Endothelial cell of umbilical vein (primary cell): ENCODE measurements at regions not wholly inside any gene's neighbourhood (a gene's known extent, or its start where the extent isn't known, plus 50 kb on each side); places are given as distances from the start of the nearest gene placed in this dataset.

Experiments used
- BruUV-seq: library from RNA; stranded (reverse); fragments of 400-500 nt; replicated peaks from 2 replicates; lab custom pipeline; 2021; lab: Mats Ljungman, UMichigan
- CTCF ChIA-PET: fragments of 300-600, 350-600 bp; sonication (Branson Sonifier 250); formaldehyde crosslinking; loops from one replicate; lab custom pipeline; 2021; ENCODE audit warnings: antibody characterized with exemption, inconsistent platforms; lab: Charles Lee
- POLR2A ChIA-PET: fragments of 300-600, 350-600 bp; sonication (Branson Sonifier 250); formaldehyde crosslinking; loops from one replicate; lab custom pipeline; 2021; ENCODE audit warnings: antibody characterized with exemption, inconsistent platforms; lab: Charles Lee
- DNase-seq: peaks from one replicate; pipeline ENCODE4 v3.0.0-alpha.2; 2011; ENCODE audit warnings: low read depth, low spot score
- FAIRE-seq: peaks from 2 replicates; lab custom pipeline; 2011; peaks lifted over from hg19 to GRCh38; lab: Jason Lieb, UNC
- H2AFZ ChIP-seq: 2 replicates; pipeline ENCODE4 v1.6.0; 2012; ENCODE audit warnings: low read depth, low read length, control low read depth, inconsistent platforms
- H3K27ac ChIP-seq: 2 replicates; pipeline ENCODE4 v1.5.1; 2011; ENCODE audit warnings: low read depth, mild to moderate bottlenecking, control low read depth, low read length, moderate library complexity; ENCODE audit not compliant: insufficient read depth
- H3K27me3 ChIP-seq, 2 experiments: 2 replicates each; pipeline versions ENCODE4 v1.6.0 to v1.6.1; 2011; ENCODE audit warnings: low read length in 2 of 2, mixed read lengths in 1 of 2; ENCODE audit not compliant: control insufficient read depth in 2 of 2, insufficient read depth in 2 of 2
- H3K36me3 ChIP-seq, 2 experiments: 2 replicates in 1 of 2; 3 replicates in 1 of 2; pipeline ENCODE4 v1.5.1; 2011; ENCODE audit warnings: low read length in 2 of 2, mild to moderate bottlenecking in 1 of 2, moderate library complexity in 1 of 2; ENCODE audit not compliant: control insufficient read depth in 2 of 2, insufficient read depth in 2 of 2; ENCODE audit errors: extremely low read depth in 1 of 2
- H3K4me1 ChIP-seq: 3 replicates; pipeline ENCODE4 v1.5.1; 2011; ENCODE audit warnings: mild to moderate bottlenecking, low read length; ENCODE audit not compliant: control insufficient read depth, insufficient read depth; ENCODE audit errors: extremely low read depth
- H3K4me2 ChIP-seq: 2 replicates; pipeline ENCODE4 v1.6.1; 2011; ENCODE audit warnings: low read length, control low read depth, mixed read lengths; ENCODE audit not compliant: insufficient read depth
- H3K4me3 ChIP-seq, 3 experiments: fragments of 200-600 bp in 1 of 3; sonication (generic), shearing (Covaris generic) in 1 of 3; replicated peaks in 1 of 3; 2 replicates each; pipeline ENCODE4 v1.5.1; 2011 to 2016; ENCODE audit warnings: control low read depth in 3 of 3, low read length in 3 of 3, mild to moderate bottlenecking in 2 of 3, inconsistent platforms in 1 of 3, low read depth in 1 of 3, moderate library complexity in 1 of 3; ENCODE audit not compliant: insufficient read depth in 1 of 3
- H3K79me2 ChIP-seq: 2 replicates; pipeline ENCODE4 v1.6.0; 2012; ENCODE audit warnings: low read length, inconsistent platforms; ENCODE audit not compliant: control insufficient read depth, insufficient read depth
- H3K9ac ChIP-seq: replicated peaks from 2 replicates; pipeline ENCODE3; 2011; ENCODE audit warnings: low read length, control low read depth; ENCODE audit not compliant: insufficient read depth; ENCODE audit errors: extremely low read depth
- H3K9me1 ChIP-seq: replicated peaks from 3 replicates; pipeline ENCODE4 v1.6.0; 2011; ENCODE audit warnings: mild to moderate bottlenecking, low read length; ENCODE audit not compliant: control insufficient read depth, insufficient read depth; ENCODE audit errors: extremely low read depth
- H3K9me3 ChIP-seq: replicated peaks from 2 replicates; pipeline ENCODE4 v1.5.1; 2012; ENCODE audit warnings: low read length, inconsistent platforms; ENCODE audit not compliant: control insufficient read depth, insufficient read depth
- H4K20me1 ChIP-seq: replicated peaks from 2 replicates; pipeline ENCODE3; 2011; ENCODE audit warnings: mild to moderate bottlenecking, low read length; ENCODE audit not compliant: control insufficient read depth, insufficient read depth; ENCODE audit errors: extremely low read depth
- EZH2 ChIP-seq: IDR thresholded peaks from 2 replicates; pipeline ENCODE4 v1.6.1; 2012; ENCODE audit warnings: borderline replicate concordance, low read depth, mild to moderate bottlenecking, moderate library complexity, low read length, inconsistent platforms; ENCODE audit not compliant: severe bottlenecking
- FOS ChIP-seq: IDR thresholded peaks from 2 replicates; pipeline ENCODE4 v1.6.1; 2011; ENCODE audit warnings: mild to moderate bottlenecking, low read length, moderate library complexity, borderline replicate concordance; ENCODE audit not compliant: insufficient read depth
- GATA2 ChIP-seq: IDR thresholded peaks from 2 replicates; pipeline ENCODE4 v1.7.0; 2011; ENCODE audit warnings: low read depth, mild to moderate bottlenecking, moderate library complexity, mixed read lengths, low read length; ENCODE audit not compliant: insufficient read length, insufficient read depth
- JUN ChIP-seq: IDR thresholded peaks from 2 replicates; pipeline ENCODE4 v1.6.1; 2011; ENCODE audit warnings: borderline replicate concordance, low read depth; ENCODE audit not compliant: insufficient read length, insufficient read depth
- MYC ChIP-seq: IDR thresholded peaks from one replicate; pipeline ENCODE4 v1.6.1; 2011; ENCODE audit warnings: mild to moderate bottlenecking, low read depth, low read length
- POLR2A ChIP-seq: IDR thresholded peaks from 2 replicates; pipeline ENCODE4 v1.6.1; 2012; ENCODE audit warnings: low read depth, mild to moderate bottlenecking, control low read depth, low read length
- POLR2AphosphoS5 ChIP-seq: IDR thresholded peaks from 2 replicates; pipeline ENCODE4 v1.6.1; 2012; ENCODE audit warnings: low read depth, mild to moderate bottlenecking, control low read depth, low read length, moderate library complexity; ENCODE audit not compliant: insufficient read depth
- dilution Hi-C: fragments of 300-500 bp; cut with MboI; formaldehyde crosslinking; loops from one replicate; pipeline ENCODE4 v1.15.0; 2019; ENCODE audit warnings: low sequenced_read_pairs; ENCODE audit not compliant: extremely low pct_ligation_motif_present
- intact Hi-C: fragments of 100-400 bp; cut with micrococcal nuclease; formaldehyde crosslinking; loops from one replicate; pipeline ENCODE4 v1.10.0; 2022
- TF ChIP-seq, protein P1 (sequence below), 2 donors: IDR thresholded peaks; 1 replicate in 1 of 2; 2 replicates in 1 of 2; pipeline ENCODE4 v1.5.1; 2011; ENCODE audit warnings: low read length in 2 of 2, mild to moderate bottlenecking in 2 of 2, moderate library complexity in 2 of 2, control low read depth in 1 of 2, inconsistent platforms in 1 of 2, low read depth in 1 of 2; ENCODE audit not compliant: insufficient read depth in 1 of 2; ENCODE audit errors: extremely low read depth in 1 of 2
- TF ChIP-seq, protein P2 (sequence below): IDR thresholded peaks from 2 replicates; pipeline ENCODE4 v1.6.1; 2011; ENCODE audit not compliant: insufficient read depth, insufficient read length

DNA sequence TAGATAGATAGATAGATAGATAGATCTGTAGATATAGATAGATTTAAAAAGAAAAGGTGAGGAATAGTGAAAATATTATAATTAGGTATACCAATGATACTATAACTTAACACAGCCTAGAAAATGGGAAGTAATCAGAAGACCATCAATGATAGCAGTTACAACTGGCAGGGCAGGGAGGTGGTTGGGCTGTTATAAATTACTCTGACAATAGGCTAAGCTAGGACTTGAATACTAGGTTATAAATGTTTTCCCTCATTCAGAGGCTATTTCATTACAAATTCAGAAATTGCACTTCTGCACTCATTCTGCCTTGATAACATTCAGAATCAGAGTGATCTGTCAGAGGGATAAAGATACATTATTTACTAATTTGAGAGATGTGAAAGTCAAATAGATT lies 273.4 kb upstream of the PLD5 start:
- Histone ChIP-seq H4K20me1 (no peaks in the 10 kb centered on the region), H3K9ac (no peak overlapping the region), H2AFZ (no peak overlapping the region), H3K4me2 (no peak overlapping the region), H3K9me1 (no peaks in the 10 kb centered on the region), H3K27me3 (no peaks in the 10 kb centered on the region), H3K27ac (no peak overlapping the region), H3K4me3 (no peak overlapping the region), H3K9me3 (no peaks in the 10 kb centered on the region), H3K79me2 (no peaks in the 10 kb centered on the region), H3K4me1 (no peaks in the 10 kb centered on the region), H3K36me3 (no peaks in the 10 kb centered on the region)
- DNase-seq (no peak), FAIRE-seq (no peak)
- dilution Hi-C loops (no loop called here), intact Hi-C loops (no loop called here)
- ChIA-PET CTCF (no interaction called here), POLR2A (no interaction called here)
- no TSS peak for BruUV-seq
- TF ChIP-seq EZH2 (no peak), POLR2A (no peak), GATA2 (no peak), JUN (no peak), FOS (no peak), POLR2AphosphoS5 (no peak), MYC (no peak)
- TF ChIP-seq, protein P1, sequence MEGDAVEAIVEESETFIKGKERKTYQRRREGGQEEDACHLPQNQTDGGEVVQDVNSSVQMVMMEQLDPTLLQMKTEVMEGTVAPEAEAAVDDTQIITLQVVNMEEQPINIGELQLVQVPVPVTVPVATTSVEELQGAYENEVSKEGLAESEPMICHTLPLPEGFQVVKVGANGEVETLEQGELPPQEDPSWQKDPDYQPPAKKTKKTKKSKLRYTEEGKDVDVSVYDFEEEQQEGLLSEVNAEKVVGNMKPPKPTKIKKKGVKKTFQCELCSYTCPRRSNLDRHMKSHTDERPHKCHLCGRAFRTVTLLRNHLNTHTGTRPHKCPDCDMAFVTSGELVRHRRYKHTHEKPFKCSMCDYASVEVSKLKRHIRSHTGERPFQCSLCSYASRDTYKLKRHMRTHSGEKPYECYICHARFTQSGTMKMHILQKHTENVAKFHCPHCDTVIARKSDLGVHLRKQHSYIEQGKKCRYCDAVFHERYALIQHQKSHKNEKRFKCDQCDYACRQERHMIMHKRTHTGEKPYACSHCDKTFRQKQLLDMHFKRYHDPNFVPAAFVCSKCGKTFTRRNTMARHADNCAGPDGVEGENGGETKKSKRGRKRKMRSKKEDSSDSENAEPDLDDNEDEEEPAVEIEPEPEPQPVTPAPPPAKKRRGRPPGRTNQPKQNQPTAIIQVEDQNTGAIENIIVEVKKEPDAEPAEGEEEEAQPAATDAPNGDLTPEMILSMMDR (IDR thresholded peaks at IDR 0.05; ENCODE audit: extremely low read depth in 1 of 2, insufficient read depth in 1 of 2, low read depth in 1 of 2, low read length in 2 of 2), result no peak
- TF ChIP-seq, protein P2, sequence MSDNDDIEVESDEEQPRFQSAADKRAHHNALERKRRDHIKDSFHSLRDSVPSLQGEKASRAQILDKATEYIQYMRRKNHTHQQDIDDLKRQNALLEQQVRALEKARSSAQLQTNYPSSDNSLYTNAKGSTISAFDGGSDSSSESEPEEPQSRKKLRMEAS, result no peak
